BE2C (cell line): ENCODE measurements at regions not wholly inside any gene's neighbourhood (a gene's known extent, or its start where the extent isn't known, plus 50 kb on each side); places are given as distances from the start of the nearest gene placed in this dataset.

Experiments used
- DNase-seq: peaks from one replicate; pipeline ENCODE4 v3.0.0-alpha.2; 2020
- H3K27me3 ChIP-seq: fragments of 250-450 bp; sonication (Bioruptor Pico); 2 replicates; pipeline ENCODE4 v1.5.1; 2020; ENCODE audit warnings: mild to moderate bottlenecking
- H3K36me3 ChIP-seq: fragments of 250-450 bp; sonication (Bioruptor Pico); 2 replicates; pipeline ENCODE4 v1.5.1; 2020; ENCODE audit warnings: mild to moderate bottlenecking
- H3K4me1 ChIP-seq: fragments of 250-450 bp; sonication (Bioruptor Pico); 2 replicates; pipeline ENCODE4 v1.5.1; 2020
- H3K4me3 ChIP-seq: 2 replicates; pipeline ENCODE4 v1.5.1; 2011; ENCODE audit warnings: low read depth, low read length
- H3K9me3 ChIP-seq: fragments of 250-450 bp; sonication (Bioruptor Pico); 2 replicates; pipeline ENCODE4 v1.5.1; 2020
- TF ChIP-seq, protein P1 (sequence below): IDR thresholded peaks from 2 replicates; pipeline ENCODE4 v1.5.1; 2012; ENCODE audit warnings: mild to moderate bottlenecking, low read depth, low read length

GRCh38 chr4:17063888-17064287 lies 165.4 kb upstream of the LDB2 start:
- no peak for DNase-seq
- no peak overlapping the region for H3K4me3 ChIP-seq
- H3K9me3 ChIP-seq = no peaks in the 10 kb centered on the region
- TF ChIP-seq, protein P1, sequence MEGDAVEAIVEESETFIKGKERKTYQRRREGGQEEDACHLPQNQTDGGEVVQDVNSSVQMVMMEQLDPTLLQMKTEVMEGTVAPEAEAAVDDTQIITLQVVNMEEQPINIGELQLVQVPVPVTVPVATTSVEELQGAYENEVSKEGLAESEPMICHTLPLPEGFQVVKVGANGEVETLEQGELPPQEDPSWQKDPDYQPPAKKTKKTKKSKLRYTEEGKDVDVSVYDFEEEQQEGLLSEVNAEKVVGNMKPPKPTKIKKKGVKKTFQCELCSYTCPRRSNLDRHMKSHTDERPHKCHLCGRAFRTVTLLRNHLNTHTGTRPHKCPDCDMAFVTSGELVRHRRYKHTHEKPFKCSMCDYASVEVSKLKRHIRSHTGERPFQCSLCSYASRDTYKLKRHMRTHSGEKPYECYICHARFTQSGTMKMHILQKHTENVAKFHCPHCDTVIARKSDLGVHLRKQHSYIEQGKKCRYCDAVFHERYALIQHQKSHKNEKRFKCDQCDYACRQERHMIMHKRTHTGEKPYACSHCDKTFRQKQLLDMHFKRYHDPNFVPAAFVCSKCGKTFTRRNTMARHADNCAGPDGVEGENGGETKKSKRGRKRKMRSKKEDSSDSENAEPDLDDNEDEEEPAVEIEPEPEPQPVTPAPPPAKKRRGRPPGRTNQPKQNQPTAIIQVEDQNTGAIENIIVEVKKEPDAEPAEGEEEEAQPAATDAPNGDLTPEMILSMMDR = no peak
- H3K27me3 ChIP-seq = no peaks in the 10 kb centered on the region
- H3K36me3 ChIP-seq = no peaks in the 10 kb centered on the region
- H3K4me1 ChIP-seq = no peaks in the 10 kb centered on the region; the same call in 1 of the 2 replicates

DNA sequence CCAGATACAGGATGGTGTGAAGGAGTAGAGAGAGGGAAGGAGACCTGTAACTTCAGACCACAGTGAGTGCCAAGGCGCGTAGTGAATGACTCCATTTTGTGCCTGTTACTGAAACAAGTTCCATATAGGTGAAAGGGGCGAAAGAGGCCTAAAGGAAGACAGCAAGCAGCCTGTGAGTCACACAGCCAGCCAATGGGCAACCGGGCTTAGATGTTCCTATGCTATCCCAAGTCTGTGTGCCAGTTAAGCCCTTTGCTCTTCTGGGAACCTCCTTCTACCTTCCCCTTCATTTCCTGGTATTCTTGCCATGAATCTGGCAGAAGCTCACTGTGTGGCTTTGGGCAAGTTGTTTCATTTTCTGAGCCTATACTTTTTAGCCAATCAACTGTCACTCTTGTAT lies 161.8 kb upstream of the LDB2 start:
- H3K4me3 ChIP-seq = no peak overlapping the region
- no peaks in the 10 kb centered on the region for H3K36me3 ChIP-seq
- no peaks in the 10 kb centered on the region; the same call in 1 of the 2 replicates for H3K4me1 ChIP-seq
- DNase-seq = no peak
- TF ChIP-seq, protein P1 = no peak
- no peaks in the 10 kb centered on the region for H3K9me3 ChIP-seq
- no peaks in the 10 kb centered on the region for H3K27me3 ChIP-seq

DNA sequence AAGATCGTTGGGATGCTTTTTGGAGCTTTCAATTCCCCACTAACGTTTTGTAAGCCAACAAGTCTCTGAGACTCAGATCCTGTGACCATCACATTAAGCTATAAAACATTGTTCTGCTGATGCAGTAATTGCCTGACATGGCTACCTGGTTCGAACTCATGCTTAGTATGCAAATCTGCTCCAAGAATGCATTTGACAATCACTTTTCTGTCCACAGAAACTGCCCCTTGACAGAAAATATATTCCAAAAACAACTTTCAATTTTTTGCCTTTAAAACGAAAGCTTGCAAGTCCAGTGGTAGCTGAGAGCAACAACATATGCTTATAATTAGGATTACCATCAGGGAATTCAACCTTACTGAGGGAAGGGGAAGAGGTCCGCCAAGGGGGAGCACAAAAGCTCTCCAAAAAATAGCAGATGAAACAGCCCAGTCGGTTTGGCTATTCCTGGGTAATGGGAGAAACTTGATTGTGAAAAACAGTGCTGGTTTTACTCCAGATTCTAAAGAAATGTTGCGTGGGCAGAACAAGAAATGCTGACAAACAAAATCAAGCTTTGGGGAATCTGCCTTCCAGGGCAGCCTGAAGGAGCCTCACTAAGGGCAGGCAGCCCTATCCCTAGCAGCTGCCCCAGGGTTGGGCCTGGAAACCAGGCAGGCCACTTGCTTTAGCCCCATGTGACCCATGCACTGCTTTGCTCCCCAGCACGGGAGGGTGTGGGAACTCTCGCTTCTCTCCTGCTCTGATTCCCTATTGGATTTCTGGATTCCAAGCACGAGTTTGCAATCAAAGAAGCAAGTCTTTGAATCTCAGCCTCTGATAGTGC lies 160.7 kb upstream of the LDB2 start:
- Histone ChIP-seq H3K36me3 (no peaks in the 10 kb centered on the region), H3K4me3 (no peak overlapping the region), H3K27me3 (no peaks in the 10 kb centered on the region), H3K9me3 (no peaks in the 10 kb centered on the region), H3K4me1 (no peaks in the 10 kb centered on the region; the same call in 1 of the 2 replicates)
- no peak for DNase-seq
- TF ChIP-seq, protein P1 = no peak

DNA sequence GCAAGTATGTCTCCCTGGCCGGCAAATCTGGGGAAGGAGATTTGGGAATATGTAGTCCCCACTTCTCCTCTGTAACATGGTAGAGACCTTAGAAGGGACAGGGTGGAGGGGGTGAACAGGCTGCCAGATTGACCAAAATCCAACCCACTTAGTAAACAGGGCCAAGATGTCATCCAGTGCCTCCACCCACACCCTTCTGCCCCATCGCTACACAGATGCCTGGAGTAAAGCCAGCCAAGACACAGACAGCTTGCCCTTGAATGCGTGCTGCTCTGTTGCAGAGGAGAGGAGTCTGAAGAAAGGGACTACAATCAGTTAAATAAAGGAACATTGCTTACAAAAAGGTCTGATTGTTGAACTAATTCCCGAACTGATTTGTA lies 160.1 kb upstream of the LDB2 start:
- no peaks in the 10 kb centered on the region; the same call in 1 of the 2 replicates for H3K4me1 ChIP-seq
- H3K4me3 ChIP-seq = no peak overlapping the region
- TF ChIP-seq, protein P1 = no peak
- H3K27me3 ChIP-seq = no peaks in the 10 kb centered on the region
- no peak for DNase-seq
- H3K36me3 ChIP-seq = no peaks in the 10 kb centered on the region
- no peaks in the 10 kb centered on the region for H3K9me3 ChIP-seq

DNA sequence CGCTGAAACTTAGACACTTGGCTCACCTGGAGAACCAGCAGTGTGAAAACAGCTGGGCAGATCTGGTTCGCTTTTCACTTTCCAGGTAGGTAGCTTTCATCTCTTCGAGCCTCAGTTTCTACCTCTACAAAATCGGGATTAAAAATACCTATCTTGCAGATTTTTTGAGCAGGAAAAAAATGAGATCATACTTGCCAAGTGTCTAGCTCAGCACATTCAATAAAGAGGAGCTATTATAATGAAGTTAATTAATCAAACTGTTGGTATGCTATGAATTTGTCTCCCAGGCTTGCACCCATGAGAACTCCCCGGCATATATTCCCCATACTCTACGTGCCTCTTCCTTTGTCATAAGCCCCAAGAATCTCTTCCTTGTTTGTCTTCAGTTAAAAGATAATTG lies 158.6 kb upstream of the LDB2 start:
- TF ChIP-seq, protein P1 = no peak
- Histone ChIP-seq H3K36me3 (no peaks in the 10 kb centered on the region), H3K4me3 (no peak overlapping the region), H3K27me3 (no peaks in the 10 kb centered on the region), H3K4me1 (no peaks in the 10 kb centered on the region; the same call in 1 of the 2 replicates), H3K9me3 (no peaks in the 10 kb centered on the region)
- no peak for DNase-seq

- TF ChIP-seq, protein P1 = no peak
- no peaks in the 10 kb centered on the region for H3K36me3 ChIP-seq
- H3K4me1 ChIP-seq = no peaks in the 10 kb centered on the region; the same call in 1 of the 2 replicates
- H3K27me3 ChIP-seq = no peaks in the 10 kb centered on the region
- no peak for DNase-seq
- no peaks in the 10 kb centered on the region for H3K9me3 ChIP-seq
- H3K4me3 ChIP-seq = no peak overlapping the region
Observed at GRCh38 chr4:17055788-17056187, 157.3 kb upstream of the LDB2 start.
